ENCODE measurements at regions not wholly inside any gene's neighbourhood (a gene's known extent, or its start where the extent isn't known, plus 50 kb on each side); places are given as distances from the start of the nearest gene placed in this dataset.

DNA sequence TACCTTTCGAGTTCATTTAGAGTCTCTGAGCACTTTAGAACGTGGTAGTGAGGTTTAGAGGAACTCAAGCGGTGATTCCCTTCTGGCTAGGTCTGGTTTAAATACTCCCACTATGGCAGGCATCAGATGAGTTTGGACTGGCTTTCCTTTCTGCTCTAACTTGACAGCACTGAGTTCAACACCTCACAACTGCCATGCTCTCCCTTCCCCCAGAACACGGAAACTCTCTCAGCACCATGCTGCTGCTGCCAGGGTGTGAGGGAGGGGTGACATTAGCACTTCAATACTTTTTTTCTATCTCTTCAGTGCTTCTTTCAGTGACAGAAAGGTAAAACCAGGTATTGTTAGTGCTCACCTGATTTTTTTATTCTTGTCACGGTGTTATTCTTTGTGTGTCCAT, 234.5 kb upstream of the AGTR2 start:
- TF ChIP-seq ZFX (IDR thresholded peaks at IDR 0.05; ENCODE audit: borderline replicate concordance) (no peak), CTCF (IDR thresholded peaks at IDR 0.05) (no peak)

All from 22Rv1 (cell line).